ENCODE measurements at regions not wholly inside any gene's neighbourhood (a gene's known extent, or its start where the extent isn't known, plus 50 kb on each side); places are given as distances from the start of the nearest gene placed in this dataset.
A peak's percentile ranks its signal among the peaks of the same experiment; 100 is the strongest.

- DNase-seq = no peak
Observed at GRCh38 chr20:20875716-20876115, 163.3 kb upstream of the RALGAPA2 start.

GRCh38 chr20:20872428-20872827 lies 160.0 kb upstream of the RALGAPA2 start:
- no peak for DNase-seq

GRCh38 chr20:20869161-20869775 lies 156.8 kb upstream of the RALGAPA2 start:
- DNase-seq = no peak

GRCh38 chr20:20864351-20865096 lies 152.1 kb upstream of the RALGAPA2 start:
- DNase-seq = no peak

- peak; percentile 99 for DNase-seq
Observed at GRCh38 chr20:20860078-20860806, 147.8 kb upstream of the RALGAPA2 start.

GRCh38 chr20:20859510-20859909 lies 147.1 kb upstream of the RALGAPA2 start:
- no peak for DNase-seq

- no peak for DNase-seq
Observed at GRCh38 chr20:20856956-20857355, 144.5 kb upstream of the RALGAPA2 start.

- DNase-seq = no peak
Observed at GRCh38 chr20:20856306-20856705, 143.9 kb upstream of the RALGAPA2 start.

- DNase-seq = no peak
Observed at GRCh38 chr20:20851385-20851784, 138.9 kb upstream of the RALGAPA2 start.

GRCh38 chr20:20850407-20850806 lies 138.0 kb upstream of the RALGAPA2 start:
- DNase-seq = no peak

- no peak for DNase-seq
Observed at GRCh38 chr20:20849161-20849560, 136.7 kb upstream of the RALGAPA2 start.

- DNase-seq = no peak
Observed at GRCh38 chr20:20847814-20848213, 135.4 kb upstream of the RALGAPA2 start.

GRCh38 chr20:20843982-20844381 lies 131.5 kb upstream of the RALGAPA2 start:
- DNase-seq = no peak

- DNase-seq = no peak
Observed at GRCh38 chr20:20839771-20840170, 127.3 kb upstream of the RALGAPA2 start.

GRCh38 chr20:20837574-20838021 lies 125.2 kb upstream of the RALGAPA2 start:
- peak; percentile 67 for DNase-seq

- DNase-seq = no peak
Observed at GRCh38 chr20:20836836-20837235, 124.4 kb upstream of the RALGAPA2 start.

- DNase-seq = no peak
Observed at GRCh38 chr20:20835897-20836296, 123.5 kb upstream of the RALGAPA2 start.

- DNase-seq = no peak
Observed at GRCh38 chr20:20834008-20834407, 121.6 kb upstream of the RALGAPA2 start.

GRCh38 chr20:20832715-20833114 lies 120.3 kb upstream of the RALGAPA2 start:
- DNase-seq = no peak

- no peak for DNase-seq
Observed at GRCh38 chr20:20831794-20832193, 119.3 kb upstream of the RALGAPA2 start.

GRCh38 chr20:20829681-20830080 lies 117.2 kb upstream of the RALGAPA2 start:
- no peak for DNase-seq

GRCh38 chr20:20827992-20828597 lies 115.7 kb upstream of the RALGAPA2 start:
- DNase-seq = no peak

- DNase-seq = peak; percentile 79
Observed at GRCh38 chr20:20824924-20825584, 112.6 kb upstream of the RALGAPA2 start.
